ENCODE measurements at regions not wholly inside any gene's neighbourhood (a gene's known extent, or its start where the extent isn't known, plus 50 kb on each side); places are given as distances from the start of the nearest gene placed in this dataset.
"Not testable (repeated sequence)": the region's sequence is repeated elsewhere in the genome, so short reads cannot be mapped to it uniquely, and the experiment has no call there.

DNA sequence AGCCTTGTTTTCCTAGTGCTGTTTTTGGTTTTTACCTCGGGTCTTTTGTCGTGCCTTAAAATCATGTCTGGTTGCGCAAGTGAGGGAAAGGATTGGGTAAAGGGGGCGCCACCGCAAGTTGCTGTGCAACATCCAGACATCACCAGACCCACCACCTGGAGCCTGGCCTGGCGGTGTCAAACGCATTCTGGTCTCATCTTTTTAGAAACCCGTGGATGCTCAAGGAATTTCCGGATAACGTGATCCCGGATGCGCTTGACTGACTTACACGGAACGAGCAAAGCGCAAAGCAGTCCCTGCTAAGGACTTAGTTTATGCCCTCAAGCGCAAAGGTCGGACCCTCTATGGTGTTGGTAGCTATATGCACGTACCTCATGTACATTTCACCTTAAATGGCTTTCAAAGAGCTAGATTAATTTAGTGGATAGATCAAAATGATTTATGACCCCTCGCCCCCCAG, 105.2 kb downstream of the OR2B2 start:
- Histone ChIP-seq H3K27ac (replicated peaks) (peak overlapping the region; percentile 81), H3K9me3 (replicated peaks) (no peaks in the 10 kb centered on the region), H3K27me3 (ENCODE audit: low read depth) (peaks cover 94% of the 10 kb centered on the region), H3K36me3 (no peaks in the 10 kb centered on the region), H3K4me1 (peaks cover 30% of the 10 kb centered on the region), H3K4me3 (peak overlapping the region; percentile 73)
- DNase-seq, result no peak
- TF ChIP-seq, protein P1, sequence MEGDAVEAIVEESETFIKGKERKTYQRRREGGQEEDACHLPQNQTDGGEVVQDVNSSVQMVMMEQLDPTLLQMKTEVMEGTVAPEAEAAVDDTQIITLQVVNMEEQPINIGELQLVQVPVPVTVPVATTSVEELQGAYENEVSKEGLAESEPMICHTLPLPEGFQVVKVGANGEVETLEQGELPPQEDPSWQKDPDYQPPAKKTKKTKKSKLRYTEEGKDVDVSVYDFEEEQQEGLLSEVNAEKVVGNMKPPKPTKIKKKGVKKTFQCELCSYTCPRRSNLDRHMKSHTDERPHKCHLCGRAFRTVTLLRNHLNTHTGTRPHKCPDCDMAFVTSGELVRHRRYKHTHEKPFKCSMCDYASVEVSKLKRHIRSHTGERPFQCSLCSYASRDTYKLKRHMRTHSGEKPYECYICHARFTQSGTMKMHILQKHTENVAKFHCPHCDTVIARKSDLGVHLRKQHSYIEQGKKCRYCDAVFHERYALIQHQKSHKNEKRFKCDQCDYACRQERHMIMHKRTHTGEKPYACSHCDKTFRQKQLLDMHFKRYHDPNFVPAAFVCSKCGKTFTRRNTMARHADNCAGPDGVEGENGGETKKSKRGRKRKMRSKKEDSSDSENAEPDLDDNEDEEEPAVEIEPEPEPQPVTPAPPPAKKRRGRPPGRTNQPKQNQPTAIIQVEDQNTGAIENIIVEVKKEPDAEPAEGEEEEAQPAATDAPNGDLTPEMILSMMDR (IDR thresholded peaks at IDR 0.05; ENCODE audit: borderline replicate concordance), result no peak
- intact Hi-C loops (cut with micrococcal nuclease), result no loop called here

- Histone ChIP-seq H3K9me3 (replicated peaks) (no peaks in the 10 kb centered on the region), H3K36me3 (no peaks in the 10 kb centered on the region), H3K27ac (replicated peaks) (no peak overlapping the region), H3K4me1 (peaks cover 26% of the 10 kb centered on the region), H3K4me3 (no peak overlapping the region), H3K27me3 (ENCODE audit: low read depth) (peaks cover 94% of the 10 kb centered on the region)
- intact Hi-C loops (cut with micrococcal nuclease), result no loop called here
- TF ChIP-seq, protein P1 (IDR thresholded peaks at IDR 0.05; ENCODE audit: borderline replicate concordance), result no peak
- no peak for DNase-seq
Measured at GRCh38 chr6:27805347-27805746, 106.8 kb downstream of the OR2B2 start.

DNA sequence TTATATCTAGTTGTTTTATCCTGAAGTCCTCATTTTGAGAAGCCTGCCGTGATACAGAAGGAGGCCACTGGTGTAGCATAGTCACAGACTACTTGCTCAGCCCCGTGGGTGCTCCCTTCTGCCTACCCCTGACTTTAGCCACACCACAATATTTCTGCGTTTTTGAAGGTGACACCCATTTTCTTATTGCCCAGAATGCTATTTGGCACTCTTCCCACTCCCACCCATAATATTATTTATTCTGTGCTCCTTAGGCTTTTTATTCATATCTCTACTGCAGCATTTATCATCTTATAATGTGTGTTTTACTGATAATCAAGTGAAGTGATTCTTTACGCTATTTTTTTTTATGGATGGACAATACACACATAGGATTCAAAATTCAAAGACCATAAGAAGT, 107.3 kb downstream of the OR2B2 start:
- Histone ChIP-seq H3K9me3 (replicated peaks) (no peaks in the 10 kb centered on the region), H3K4me3 (no peak overlapping the region), H3K4me1 (peaks cover 21% of the 10 kb centered on the region), H3K27me3 (ENCODE audit: low read depth) (peaks cover 94% of the 10 kb centered on the region), H3K27ac (replicated peaks) (no peak overlapping the region), H3K36me3 (no peaks in the 10 kb centered on the region)
- DNase-seq, result no peak
- TF ChIP-seq, protein P1 (IDR thresholded peaks at IDR 0.05; ENCODE audit: borderline replicate concordance), result no peak
- intact Hi-C loops (cut with micrococcal nuclease), result no loop called here

DNA sequence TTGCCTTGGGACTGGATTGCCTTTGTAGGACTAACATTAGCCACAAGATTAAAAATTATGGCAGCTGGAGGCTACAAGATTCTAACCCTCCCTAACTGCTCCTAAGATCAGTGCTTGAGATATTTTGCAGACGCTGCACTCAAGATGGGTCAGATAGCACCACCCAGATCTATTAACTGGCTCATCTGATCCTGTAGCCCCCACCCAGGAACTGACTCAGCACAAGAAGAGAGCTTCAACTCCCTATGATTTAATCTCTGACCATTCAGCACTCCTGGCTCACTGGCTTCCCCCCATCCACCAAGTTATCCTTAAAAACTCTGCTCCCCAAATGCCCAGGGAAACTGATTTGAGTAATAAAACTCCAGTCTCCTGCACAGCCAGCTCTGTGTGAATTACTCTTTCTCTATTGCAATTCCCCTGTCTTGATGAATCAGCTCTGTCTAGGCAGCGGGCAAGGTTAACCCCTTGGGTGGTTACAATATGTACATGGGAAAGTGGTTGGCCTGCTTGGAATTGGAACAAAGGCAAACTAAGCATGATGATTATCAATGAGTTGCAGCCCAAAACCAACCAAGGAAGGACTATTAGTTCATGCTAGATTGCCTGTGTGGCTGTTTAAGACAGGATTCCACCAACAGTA, 111.3 kb downstream of the OR2B2 start:
- TF ChIP-seq, protein P1 (IDR thresholded peaks at IDR 0.05; ENCODE audit: borderline replicate concordance), result no peak
- Histone ChIP-seq H3K27ac (replicated peaks) (no peak overlapping the region), H3K36me3 (no peaks in the 10 kb centered on the region), H3K27me3 (ENCODE audit: low read depth) (peaks cover 72% of the 10 kb centered on the region), H3K4me3 (no peak overlapping the region), H3K9me3 (replicated peaks) (no peaks in the 10 kb centered on the region), H3K4me1 (no peaks in the 10 kb centered on the region)
- intact Hi-C loops (cut with micrococcal nuclease), result no loop called here
- DNase-seq, result no peak

DNA sequence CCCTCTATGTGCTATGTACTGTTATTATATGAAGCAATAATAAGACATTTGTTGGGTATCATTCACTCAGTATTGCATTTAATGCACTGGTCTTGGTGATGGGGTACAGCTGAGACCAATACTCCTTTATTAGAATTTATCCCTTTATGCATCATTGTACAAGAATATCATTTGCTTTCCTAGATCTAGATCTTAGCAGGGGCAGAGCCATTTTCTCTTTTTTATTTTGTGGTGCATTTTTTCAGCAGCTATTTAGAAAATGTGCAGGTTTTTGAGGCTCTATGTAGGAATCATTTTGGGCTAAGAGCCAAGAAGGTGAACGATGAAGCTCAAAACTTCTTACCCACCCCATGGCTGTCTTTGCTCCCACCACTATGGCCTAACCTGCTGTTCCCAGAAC, 114.2 kb downstream of the OR2B2 start:
- intact Hi-C loops (cut with micrococcal nuclease), result no loop called here
- H3K27ac ChIP-seq (replicated peaks), result no peak overlapping the region
- no peak overlapping the region for H3K4me3 ChIP-seq
- TF ChIP-seq, protein P1 (IDR thresholded peaks at IDR 0.05; ENCODE audit: borderline replicate concordance), result no peak
- peaks cover 50% of the 10 kb centered on the region for H3K27me3 ChIP-seq (ENCODE audit: low read depth)
- H3K4me1 ChIP-seq, result peaks cover 2% of the 10 kb centered on the region
- H3K9me3 ChIP-seq (replicated peaks), result no peaks in the 10 kb centered on the region
- no peaks in the 10 kb centered on the region for H3K36me3 ChIP-seq
- no peak for DNase-seq

DNA sequence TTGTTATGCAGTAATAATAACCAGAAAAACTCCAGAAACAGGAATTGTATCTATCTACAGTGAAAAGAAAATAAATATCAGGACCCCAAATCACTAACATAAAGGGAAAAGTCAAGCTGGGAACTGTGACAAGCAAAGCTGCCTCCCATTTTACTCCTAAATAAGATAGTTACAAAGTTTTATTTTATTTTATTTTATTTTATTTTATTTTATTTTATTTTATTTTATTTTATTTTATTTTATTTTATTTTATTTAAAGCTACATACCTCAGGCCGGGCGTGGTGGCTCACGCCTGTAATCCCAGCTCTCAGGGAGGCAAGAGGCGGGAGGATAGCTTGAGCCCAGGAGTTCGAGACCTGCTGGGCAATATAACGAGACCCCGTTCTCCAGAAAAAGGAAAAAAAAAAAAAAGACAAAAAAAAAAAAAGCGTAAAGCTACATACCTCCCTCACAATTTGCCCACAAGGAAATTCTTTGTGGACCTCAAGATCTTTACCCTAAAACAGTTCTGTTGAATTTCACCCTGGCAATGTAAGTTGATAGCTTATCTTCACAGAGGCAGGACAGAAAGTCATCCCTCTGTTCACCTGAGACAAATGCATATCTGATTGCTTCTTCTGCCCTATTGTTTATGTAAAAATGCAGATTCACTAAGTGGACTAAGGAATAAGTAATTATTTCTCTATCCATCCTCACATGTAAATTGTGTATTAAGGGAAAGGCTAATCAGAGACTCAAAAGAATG, 115.3 kb downstream of the OR2B2 start:
- H3K4me3 ChIP-seq; DNase-seq; H3K27ac ChIP-seq (replicated peaks); intact Hi-C loops (cut with micrococcal nuclease); H3K9me3 ChIP-seq (replicated peaks); H3K36me3 ChIP-seq: not testable (repeated sequence)
- peaks cover 12% of the 10 kb centered on the region for H3K4me1 ChIP-seq
- H3K27me3 ChIP-seq (ENCODE audit: low read depth), result peaks cover 44% of the 10 kb centered on the region
